Fibroblast of pulmonary artery (primary cell): ENCODE measurements at regions not wholly inside any gene's neighbourhood (a gene's known extent, or its start where the extent isn't known, plus 50 kb on each side); places are given as distances from the start of the nearest gene placed in this dataset.
"Not testable (repeated sequence)": the region's sequence is repeated elsewhere in the genome, so short reads cannot be mapped to it uniquely, and the experiment has no call there.

ENCODE experiments used
- DNase-seq: peaks from one replicate; pipeline ENCODE4 v3.0.0-alpha.2; 2010; ENCODE audit warnings: low read depth
- H3K4me3 ChIP-seq: replicated peaks from 2 replicates; pipeline ENCODE4 v1.5.1; 2011; ENCODE audit warnings: low read depth, mild to moderate bottlenecking, control low read depth, low read length, moderate library complexity
- CTCF ChIP-seq: IDR thresholded peaks from 2 replicates; pipeline ENCODE4 v1.5.1; 2011; ENCODE audit warnings: mild to moderate bottlenecking, control low read depth, low read length, inconsistent platforms; ENCODE audit errors: missing control alignments

- TF ChIP-seq CTCF = no peak
- no peak for DNase-seq
- H3K4me3 ChIP-seq = no peak overlapping the region
These were observed 67.9 kb downstream of the TBX3 start for GRCh38 chr12:114616081-114616480.

GRCh38 chr12:114614040-114614439 is 69.9 kb downstream of the TBX3 start:
- no peak for DNase-seq
- TF ChIP-seq CTCF = no peak
- no peak overlapping the region for H3K4me3 ChIP-seq

- DNase-seq = no peak
- TF ChIP-seq CTCF = no peak
- H3K4me3 ChIP-seq = no peak overlapping the region
These were observed 71.9 kb downstream of the TBX3 start for GRCh38 chr12:114612062-114612461.

GRCh38 chr12:114611145-114612018 is 72.6 kb downstream of the TBX3 start:
- H3K4me3 ChIP-seq = no peak overlapping the region
- DNase-seq = no peak
- no peak for TF ChIP-seq CTCF

GRCh38 chr12:114608509-114608908 is 75.5 kb downstream of the TBX3 start:
- no peak overlapping the region for H3K4me3 ChIP-seq
- TF ChIP-seq CTCF = no peak
- DNase-seq = no peak

- no peak for DNase-seq
- no peak overlapping the region for H3K4me3 ChIP-seq
- no peak for TF ChIP-seq CTCF
These were observed 78.1 kb downstream of the TBX3 start for GRCh38 chr12:114605918-114606317.

- TF ChIP-seq CTCF = no peak
- no peak overlapping the region for H3K4me3 ChIP-seq
- DNase-seq = no peak
These were observed 79.4 kb downstream of the TBX3 start for GRCh38 chr12:114604606-114605005.

- not testable (repeated sequence) for DNase-seq, H3K4me3 ChIP-seq
These were observed 83.4 kb downstream of the TBX3 start for GRCh38 chr12:114600584-114600983.
